Lower lobe of right lung (tissue), 2 donors: ENCODE measurements at regions not wholly inside any gene's neighbourhood (a gene's known extent, or its start where the extent isn't known, plus 50 kb on each side); places are given as distances from the start of the nearest gene placed in this dataset.

ENCODE experiments used
- ATAC-seq, 2 donors: fragments of 200-7000 bp; cut with Tn5 transposase; one replicate each; pipeline ENCODE4 v1.9.1; 2020 to 2022; ENCODE audit warnings: mild to moderate bottlenecking in 2 of 2, moderate library complexity in 2 of 2
- DNase-seq: peaks from one replicate; pipeline ENCODE4 v3.0.0-alpha.2; 2020
- H3K27ac ChIP-seq: fragments of 200-600 bp; one replicate; pipeline ENCODE4 v1.8.0; 2022
- H3K27me3 ChIP-seq: fragments of 200-600 bp; one replicate; pipeline ENCODE4 v1.8.0; 2022; ENCODE audit warnings: low read depth
- H3K36me3 ChIP-seq: fragments of 200-600 bp; one replicate; pipeline ENCODE4 v1.8.0; 2022; ENCODE audit warnings: mild to moderate bottlenecking
- H3K4me1 ChIP-seq: fragments of 200-600 bp; one replicate; pipeline ENCODE4 v1.8.0; 2022
- H3K4me3 ChIP-seq: fragments of 200-600 bp; one replicate; pipeline ENCODE4 v1.8.0; 2022; ENCODE audit warnings: mild to moderate bottlenecking
- H3K9me3 ChIP-seq: fragments of 200-600 bp; one replicate; pipeline ENCODE4 v1.8.0; 2022
- CTCF ChIP-seq: fragments of 200-600 bp; IDR thresholded peaks from one replicate; pipeline ENCODE4 v1.8.0; 2022; ENCODE audit warnings: antibody characterized with exemption, mild to moderate bottlenecking
- intact Hi-C: fragments of 100-400 bp; cut with DNase I; formaldehyde crosslinking; loops from one replicate; pipeline ENCODE4 v1.11.0; 2022
- donor health status: DM: no; HTN: yes; CAD: no; lungs with severe emphysema.

GRCh38 chr5:44927115-44927733 is 118.5 kb downstream of the MRPS30 start:
- Histone ChIP-seq H3K36me3 (no peaks in the 10 kb centered on the region), H3K4me3 (no peak overlapping the region), H3K27me3 (no peaks in the 10 kb centered on the region), H3K27ac (no peak overlapping the region), H3K9me3 (no peaks in the 10 kb centered on the region), H3K4me1 (no peaks in the 10 kb centered on the region)
- ATAC-seq (no peak), DNase-seq (no peak)
- TF ChIP-seq CTCF, result no peak
- intact Hi-C loops, result no loop called here

GRCh38 chr5:44932922-44933585 is 124.3 kb downstream of the MRPS30 start:
- intact Hi-C loops, result no loop called here
- DNase-seq (no peak), ATAC-seq (no peak)
- Histone ChIP-seq H3K36me3 (no peaks in the 10 kb centered on the region), H3K27me3 (no peaks in the 10 kb centered on the region), H3K4me1 (no peaks in the 10 kb centered on the region), H3K27ac (no peak overlapping the region), H3K9me3 (no peaks in the 10 kb centered on the region), H3K4me3 (no peak overlapping the region)
- no peak for TF ChIP-seq CTCF

GRCh38 chr5:44933686-44934085 is 124.9 kb downstream of the MRPS30 start:
- TF ChIP-seq CTCF, result no peak
- Histone ChIP-seq H3K9me3 (no peaks in the 10 kb centered on the region), H3K4me1 (no peaks in the 10 kb centered on the region), H3K36me3 (no peaks in the 10 kb centered on the region), H3K27ac (no peak overlapping the region), H3K27me3 (no peaks in the 10 kb centered on the region), H3K4me3 (no peak overlapping the region)
- ATAC-seq (no peak), DNase-seq (no peak)
- intact Hi-C loops, result no loop called here

- no peak overlapping the region for H3K4me3 ChIP-seq
- intact Hi-C loops, result no loop called here
- no peaks in the 10 kb centered on the region for H3K9me3 ChIP-seq
- no peak for ATAC-seq
- no peak for DNase-seq
- H3K27ac ChIP-seq, result no peak overlapping the region
- TF ChIP-seq CTCF, result no peak
- H3K27me3 ChIP-seq, result no peaks in the 10 kb centered on the region
- no peaks in the 10 kb centered on the region for H3K4me1 ChIP-seq
- H3K36me3 ChIP-seq, result no peaks in the 10 kb centered on the region
Measured at GRCh38 chr5:44935262-44935661, 126.5 kb downstream of the MRPS30 start.

- ATAC-seq, result no peak
- H3K9me3 ChIP-seq, result no peaks in the 10 kb centered on the region
- TF ChIP-seq CTCF, result no peak
- no peaks in the 10 kb centered on the region for H3K4me1 ChIP-seq
- no peak for DNase-seq
- H3K27ac ChIP-seq, result no peak overlapping the region
- no peaks in the 10 kb centered on the region for H3K36me3 ChIP-seq
- no peak overlapping the region for H3K4me3 ChIP-seq
- no peaks in the 10 kb centered on the region for H3K27me3 ChIP-seq
- intact Hi-C loops, result no loop called here
Measured at GRCh38 chr5:44935871-44936270, 127.1 kb downstream of the MRPS30 start.
